ENCODE measurements at regions not wholly inside any gene's neighbourhood (a gene's known extent, or its start where the extent isn't known, plus 50 kb on each side); places are given as distances from the start of the nearest gene placed in this dataset.

DNA sequence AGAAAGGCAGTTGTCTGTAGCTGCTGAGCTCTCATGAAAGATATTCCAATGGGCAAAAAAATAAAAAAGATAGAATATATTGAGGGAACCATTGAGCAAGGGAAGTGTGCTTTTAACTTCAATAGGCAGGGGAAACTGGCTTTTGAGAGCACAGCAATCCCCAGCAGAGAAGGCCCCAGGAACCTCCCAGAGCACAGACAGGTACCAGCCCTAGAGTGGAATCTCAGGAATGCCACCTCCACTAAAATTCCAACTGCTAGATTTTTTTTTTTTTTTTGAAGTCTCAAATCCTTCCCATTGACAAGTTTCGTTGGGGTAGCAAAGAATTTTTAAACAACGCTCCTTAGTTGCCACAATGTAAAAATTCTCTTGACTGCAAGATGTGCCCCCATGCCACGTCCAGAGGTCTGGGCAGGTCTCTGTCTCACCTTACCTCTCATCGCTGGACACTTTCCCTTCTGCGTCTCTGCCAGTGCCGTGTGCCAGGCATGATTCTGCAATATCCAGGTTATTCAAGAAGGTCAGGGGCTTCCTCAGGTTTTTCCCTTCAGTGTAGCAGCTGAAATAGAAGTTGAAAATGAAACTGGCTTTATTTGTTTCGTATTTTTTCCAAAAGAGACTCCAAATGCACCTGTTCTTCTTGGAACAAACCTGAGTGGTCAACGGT lies 64.2 kb upstream of the IRX1 start:
- TF ChIP-seq, protein P1, sequence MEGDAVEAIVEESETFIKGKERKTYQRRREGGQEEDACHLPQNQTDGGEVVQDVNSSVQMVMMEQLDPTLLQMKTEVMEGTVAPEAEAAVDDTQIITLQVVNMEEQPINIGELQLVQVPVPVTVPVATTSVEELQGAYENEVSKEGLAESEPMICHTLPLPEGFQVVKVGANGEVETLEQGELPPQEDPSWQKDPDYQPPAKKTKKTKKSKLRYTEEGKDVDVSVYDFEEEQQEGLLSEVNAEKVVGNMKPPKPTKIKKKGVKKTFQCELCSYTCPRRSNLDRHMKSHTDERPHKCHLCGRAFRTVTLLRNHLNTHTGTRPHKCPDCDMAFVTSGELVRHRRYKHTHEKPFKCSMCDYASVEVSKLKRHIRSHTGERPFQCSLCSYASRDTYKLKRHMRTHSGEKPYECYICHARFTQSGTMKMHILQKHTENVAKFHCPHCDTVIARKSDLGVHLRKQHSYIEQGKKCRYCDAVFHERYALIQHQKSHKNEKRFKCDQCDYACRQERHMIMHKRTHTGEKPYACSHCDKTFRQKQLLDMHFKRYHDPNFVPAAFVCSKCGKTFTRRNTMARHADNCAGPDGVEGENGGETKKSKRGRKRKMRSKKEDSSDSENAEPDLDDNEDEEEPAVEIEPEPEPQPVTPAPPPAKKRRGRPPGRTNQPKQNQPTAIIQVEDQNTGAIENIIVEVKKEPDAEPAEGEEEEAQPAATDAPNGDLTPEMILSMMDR (IDR thresholded peaks at IDR 0.05; ENCODE audit: borderline replicate concordance, control extremely low read depth, extremely low read depth, insufficient read depth, missing control alignments) = no peak
- no peak for DNase-seq (ENCODE audit: low spot score)
- in situ Hi-C loops (cut with MboI; ENCODE audit: low sequenced_read_pairs, unreplicated experiment) = no loop called here

DNA sequence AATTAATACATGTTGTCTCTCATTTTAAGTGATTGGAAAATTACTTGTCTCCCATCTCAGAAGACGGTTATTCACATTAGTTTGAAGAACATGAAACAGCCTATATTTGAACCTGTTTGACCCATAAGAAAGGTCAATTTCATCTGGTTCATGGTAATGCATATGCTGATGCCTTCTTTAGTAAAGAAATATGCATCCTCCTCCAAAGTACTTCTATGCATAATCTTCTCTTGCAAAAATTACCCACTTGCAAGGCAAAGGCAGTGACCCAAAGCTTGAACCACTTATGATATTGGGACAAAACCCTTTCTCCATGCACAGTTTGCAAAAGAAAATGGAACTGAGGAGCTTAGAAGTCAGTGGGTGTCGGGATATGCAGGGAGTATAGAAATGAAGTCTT lies 65.4 kb upstream of the IRX1 start:
- DNase-seq (ENCODE audit: low spot score) = no peak
- TF ChIP-seq, protein P1 (IDR thresholded peaks at IDR 0.05; ENCODE audit: borderline replicate concordance, control extremely low read depth, extremely low read depth, insufficient read depth, missing control alignments) = no peak
- in situ Hi-C loops (cut with MboI; ENCODE audit: low sequenced_read_pairs, unreplicated experiment) = no loop called here

DNA sequence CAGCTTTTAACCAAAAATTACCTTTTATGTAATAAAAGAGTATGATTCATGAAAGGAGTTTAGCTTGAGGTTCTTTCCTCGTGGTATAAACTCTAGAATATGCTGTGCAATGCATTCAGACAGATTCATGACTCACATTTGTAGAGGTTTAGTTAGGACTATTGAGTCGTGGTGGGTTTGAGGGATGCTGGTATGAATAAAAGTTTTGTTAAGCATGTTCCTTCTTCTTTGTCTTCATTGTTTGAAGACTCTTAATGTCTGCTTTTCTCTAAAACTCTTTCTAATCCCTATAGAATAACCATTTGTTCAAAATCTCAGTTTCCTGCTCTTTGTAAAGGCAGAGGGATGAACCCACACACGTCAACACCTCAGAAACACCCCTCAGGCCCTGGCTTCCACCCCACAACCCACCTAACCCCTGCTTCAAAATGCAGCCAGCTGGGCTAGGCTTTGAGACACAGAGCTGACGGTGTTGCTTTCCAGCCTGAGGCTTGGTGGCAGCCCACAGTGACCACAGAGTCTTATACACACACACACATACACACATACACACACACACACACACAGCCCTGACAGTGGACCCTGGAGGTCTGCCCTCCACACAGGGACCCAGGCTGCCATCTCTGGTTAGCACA lies 69.0 kb upstream of the IRX1 start:
- in situ Hi-C loops (cut with MboI; ENCODE audit: low sequenced_read_pairs, unreplicated experiment) = no loop called here
- no peak for DNase-seq (ENCODE audit: low spot score)
- TF ChIP-seq, protein P1 (IDR thresholded peaks at IDR 0.05; ENCODE audit: borderline replicate concordance, control extremely low read depth, extremely low read depth, insufficient read depth, missing control alignments) = no peak

DNA sequence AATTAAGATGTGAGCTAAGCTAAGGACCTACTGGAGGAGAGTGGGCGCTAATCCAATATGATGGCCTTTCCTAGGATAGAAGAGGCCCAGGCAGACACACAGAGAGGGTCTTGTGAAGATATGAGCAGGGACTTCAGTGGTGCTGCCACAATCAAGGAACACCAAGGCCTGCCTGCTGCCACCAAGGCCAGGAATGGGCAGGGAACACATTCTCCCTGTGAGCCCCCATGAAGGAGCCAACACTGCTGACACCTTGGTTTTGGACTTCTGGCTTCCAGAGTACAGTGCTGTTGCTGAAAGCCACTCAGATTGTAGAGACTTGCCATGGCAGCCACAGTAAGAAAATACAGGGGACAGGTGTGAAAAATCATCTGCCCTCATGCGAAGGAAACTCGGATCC lies 73.1 kb upstream of the IRX1 start:
- in situ Hi-C loops (cut with MboI; ENCODE audit: low sequenced_read_pairs, unreplicated experiment) = no loop called here
- DNase-seq (ENCODE audit: low spot score) = no peak
- TF ChIP-seq, protein P1 (IDR thresholded peaks at IDR 0.05; ENCODE audit: borderline replicate concordance, control extremely low read depth, extremely low read depth, insufficient read depth, missing control alignments) = no peak

DNA sequence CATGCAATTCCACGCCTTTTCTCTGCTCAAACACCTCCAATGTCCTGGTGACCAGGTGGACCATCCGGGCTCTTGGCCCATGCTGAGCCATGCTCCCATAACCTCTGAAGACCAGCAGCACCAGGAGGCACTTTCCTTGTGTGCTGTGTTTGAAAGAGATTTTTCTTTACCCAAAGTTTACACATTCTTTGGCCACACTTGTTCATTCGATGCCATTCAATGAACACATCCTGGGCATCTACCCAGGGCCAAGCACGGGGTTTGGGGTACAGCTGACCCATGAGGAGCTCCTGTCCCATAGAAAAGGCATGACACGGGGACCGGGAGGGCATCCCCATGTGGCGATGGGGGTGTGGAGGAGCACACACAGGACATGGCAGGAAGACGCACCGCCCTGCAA lies 77.1 kb upstream of the IRX1 start:
- TF ChIP-seq, protein P1 (IDR thresholded peaks at IDR 0.05; ENCODE audit: borderline replicate concordance, control extremely low read depth, extremely low read depth, insufficient read depth, missing control alignments) = no peak

DNA sequence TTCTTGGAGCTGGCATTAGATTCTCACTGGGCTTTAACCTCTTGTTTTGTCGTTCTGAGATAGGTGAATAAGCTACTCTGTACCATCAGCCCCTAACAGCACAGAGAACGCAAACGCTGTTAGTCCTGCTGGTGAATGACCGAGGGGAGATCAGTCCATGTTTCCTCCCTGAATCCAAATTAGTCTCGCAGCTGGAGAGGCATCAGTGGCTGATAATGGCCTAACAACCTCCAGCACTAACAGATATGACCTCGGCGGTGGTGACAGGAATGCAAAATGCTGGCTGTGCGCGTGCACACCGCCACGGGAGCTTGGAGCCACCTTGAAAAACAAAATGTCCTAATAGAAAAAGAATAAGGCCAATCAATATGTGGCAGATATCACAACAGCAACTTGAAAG lies 77.6 kb upstream of the IRX1 start:
- in situ Hi-C loops (cut with MboI; ENCODE audit: low sequenced_read_pairs, unreplicated experiment) = no loop called here
- TF ChIP-seq, protein P1 (IDR thresholded peaks at IDR 0.05; ENCODE audit: borderline replicate concordance, control extremely low read depth, extremely low read depth, insufficient read depth, missing control alignments) = no peak
- no peak for DNase-seq (ENCODE audit: low spot score)

More for the DNA sequence above, 77.1 kb upstream of the IRX1 start:
- no peak for DNase-seq (ENCODE audit: low spot score)
- in situ Hi-C loops (cut with MboI; ENCODE audit: low sequenced_read_pairs, unreplicated experiment) = no loop called here
